ENCODE measurements at regions not wholly inside any gene's neighbourhood (a gene's known extent, or its start where the extent isn't known, plus 50 kb on each side); places are given as distances from the start of the nearest gene placed in this dataset.

DNA sequence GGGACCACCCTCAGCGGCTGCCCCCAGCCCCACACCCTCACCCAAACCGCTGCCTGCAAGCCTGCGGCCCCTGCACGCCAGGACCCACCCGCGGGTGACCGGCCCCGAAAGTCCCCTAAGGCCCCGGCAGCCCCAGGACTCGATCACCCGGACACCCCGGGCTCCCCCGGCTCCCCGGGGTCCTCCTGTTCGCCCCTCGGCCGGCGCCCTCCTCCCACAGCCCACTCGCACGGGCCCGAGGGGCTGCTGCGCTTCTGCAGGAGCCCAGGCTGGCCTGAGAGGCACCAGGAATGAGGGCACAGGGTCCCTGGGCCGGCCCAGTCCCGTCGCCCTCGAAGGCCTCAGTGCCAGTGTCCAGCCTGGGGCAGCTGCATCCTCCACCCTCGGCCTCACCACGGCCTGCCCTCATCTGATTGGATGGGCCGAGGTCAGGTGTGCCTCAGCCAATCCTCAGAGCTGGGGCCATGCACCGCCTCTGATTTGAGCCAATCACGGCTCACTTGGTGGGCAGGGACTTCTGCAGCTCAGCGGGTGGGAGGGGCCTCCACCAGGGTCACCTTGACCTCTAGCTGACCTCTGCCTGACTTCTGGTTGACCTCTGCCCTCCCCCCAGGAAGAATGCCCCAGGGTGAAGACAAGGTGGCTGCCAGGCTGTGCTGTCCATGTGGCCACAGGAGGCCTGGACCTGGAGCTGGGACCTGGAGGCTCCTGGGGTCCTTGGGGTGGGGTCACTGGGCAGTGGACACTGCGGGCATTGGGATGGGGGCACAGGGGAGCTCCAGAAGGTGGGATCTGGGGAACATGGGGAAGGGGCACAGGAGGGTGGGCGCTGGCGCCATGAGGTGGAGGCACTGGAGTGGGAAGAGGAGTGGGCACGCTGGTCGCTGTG lies 97.6 kb upstream of the NKX1-1 start:
- Histone ChIP-seq H3K9me3 (no peaks in the 10 kb centered on the region), H3K4me3 (no peak overlapping the region), H3K36me3 (no peaks in the 10 kb centered on the region), H3K27ac (no peak overlapping the region), H3K4me1 (no peaks in the 10 kb centered on the region), H3K27me3 (peaks cover 39% of the 10 kb centered on the region)
- peak; percentile 4 for DNase-seq
- TF ChIP-seq POLR2A (IDR thresholded peaks at IDR 0.05) (no peak), POLR2AphosphoS5 (IDR thresholded peaks at IDR 0.05) (no peak), EP300 (IDR thresholded peaks at IDR 0.05; ENCODE audit: low read depth) (no peak)
- TF ChIP-seq, protein P1, sequence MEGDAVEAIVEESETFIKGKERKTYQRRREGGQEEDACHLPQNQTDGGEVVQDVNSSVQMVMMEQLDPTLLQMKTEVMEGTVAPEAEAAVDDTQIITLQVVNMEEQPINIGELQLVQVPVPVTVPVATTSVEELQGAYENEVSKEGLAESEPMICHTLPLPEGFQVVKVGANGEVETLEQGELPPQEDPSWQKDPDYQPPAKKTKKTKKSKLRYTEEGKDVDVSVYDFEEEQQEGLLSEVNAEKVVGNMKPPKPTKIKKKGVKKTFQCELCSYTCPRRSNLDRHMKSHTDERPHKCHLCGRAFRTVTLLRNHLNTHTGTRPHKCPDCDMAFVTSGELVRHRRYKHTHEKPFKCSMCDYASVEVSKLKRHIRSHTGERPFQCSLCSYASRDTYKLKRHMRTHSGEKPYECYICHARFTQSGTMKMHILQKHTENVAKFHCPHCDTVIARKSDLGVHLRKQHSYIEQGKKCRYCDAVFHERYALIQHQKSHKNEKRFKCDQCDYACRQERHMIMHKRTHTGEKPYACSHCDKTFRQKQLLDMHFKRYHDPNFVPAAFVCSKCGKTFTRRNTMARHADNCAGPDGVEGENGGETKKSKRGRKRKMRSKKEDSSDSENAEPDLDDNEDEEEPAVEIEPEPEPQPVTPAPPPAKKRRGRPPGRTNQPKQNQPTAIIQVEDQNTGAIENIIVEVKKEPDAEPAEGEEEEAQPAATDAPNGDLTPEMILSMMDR (IDR thresholded peaks at IDR 0.05), result no peak
- intact Hi-C loops (cut with DNase I; ENCODE audit: low total_unique reads), result no loop called here
- in situ Hi-C loops (cut with MboI; ENCODE audit: low pct_ligation_motif_present in 1 of 4, low pct_unique_long_range_greater_than_20kb in 1 of 4, low sequenced_read_pairs in 3 of 4), result no loop called here
- WGBS, 2 donors (ENCODE audit: low coverage in 1 of 2), result 88% methylated on average over 26 of the region's 37 CpGs; no CpG with 5 or more reads in 1 of the 2 donors

DNA sequence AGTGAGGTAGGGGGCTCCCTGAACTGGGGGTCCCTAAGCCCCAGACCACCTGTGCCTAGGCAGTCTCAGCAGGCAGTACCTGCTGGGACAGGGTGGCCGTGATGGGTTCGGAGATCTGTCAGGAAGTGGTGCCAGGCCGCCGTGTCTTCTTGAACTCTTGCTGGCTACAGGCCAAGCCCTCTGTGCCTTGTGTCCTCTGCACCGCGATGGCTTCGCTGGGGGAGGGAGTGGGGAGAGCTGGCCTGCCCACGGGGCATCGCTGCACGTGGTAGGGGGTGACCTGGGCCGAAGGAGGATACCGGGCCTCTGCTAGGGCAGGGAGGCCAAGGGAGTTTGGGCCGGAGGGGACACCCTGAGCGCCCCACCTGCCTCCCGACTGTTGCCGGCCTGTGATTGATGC lies 96.7 kb upstream of the NKX1-1 start:
- H3K27me3 ChIP-seq, result peaks cover 30% of the 10 kb centered on the region
- H3K27ac ChIP-seq, result no peak overlapping the region
- H3K36me3 ChIP-seq, result no peaks in the 10 kb centered on the region
- TF ChIP-seq POLR2A (IDR thresholded peaks at IDR 0.05), result no peak
- TF ChIP-seq, protein P1 (IDR thresholded peaks at IDR 0.05), result no peak
- no peak for TF ChIP-seq POLR2AphosphoS5 (IDR thresholded peaks at IDR 0.05)
- no peak for TF ChIP-seq EP300 (IDR thresholded peaks at IDR 0.05; ENCODE audit: low read depth)
- H3K4me3 ChIP-seq, result no peak overlapping the region
- DNase-seq, result peak; percentile 3
- in situ Hi-C loops (cut with MboI; ENCODE audit: low pct_ligation_motif_present in 1 of 4, low pct_unique_long_range_greater_than_20kb in 1 of 4, low sequenced_read_pairs in 3 of 4) (no loop called here), intact Hi-C loops (cut with DNase I; ENCODE audit: low total_unique reads) (no loop called here)
- WGBS, 2 donors (ENCODE audit: low coverage in 1 of 2), result 64% methylated on average over 16 of the region's 16 CpGs; no CpG with 5 or more reads in 1 of the 2 donors
- H3K4me1 ChIP-seq, result no peaks in the 10 kb centered on the region
- no peaks in the 10 kb centered on the region for H3K9me3 ChIP-seq

DNA sequence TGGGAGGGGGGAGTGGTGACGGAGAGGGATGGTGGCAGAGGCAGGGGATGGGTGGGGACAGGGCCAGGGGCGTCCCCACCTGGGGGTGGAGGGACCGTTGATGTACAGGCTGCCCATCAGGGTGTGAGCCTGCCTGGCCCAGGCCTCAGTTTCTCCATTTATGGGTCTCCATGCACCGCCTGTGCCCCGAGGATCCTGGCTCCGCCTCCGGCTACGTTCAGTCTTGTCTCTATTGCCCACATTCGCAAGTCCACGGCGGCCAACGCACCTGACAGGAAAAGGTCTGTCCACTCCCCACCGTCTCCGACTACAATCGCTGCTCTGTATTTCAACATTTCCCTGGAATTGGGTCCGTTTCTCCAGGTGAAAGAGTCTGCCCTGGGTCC lies 96.3 kb upstream of the NKX1-1 start:
- WGBS, 2 donors (ENCODE audit: low coverage in 1 of 2), result 82 to 88% methylated on average over 12 to 16 of the region's 16 CpGs
- Histone ChIP-seq H3K4me3 (no peak overlapping the region), H3K27ac (no peak overlapping the region), H3K4me1 (no peaks in the 10 kb centered on the region), H3K9me3 (no peaks in the 10 kb centered on the region), H3K36me3 (no peaks in the 10 kb centered on the region), H3K27me3 (peaks cover 27% of the 10 kb centered on the region)
- TF ChIP-seq, protein P1 (IDR thresholded peaks at IDR 0.05), result no peak
- TF ChIP-seq POLR2A (IDR thresholded peaks at IDR 0.05) (no peak), POLR2AphosphoS5 (IDR thresholded peaks at IDR 0.05) (no peak), EP300 (IDR thresholded peaks at IDR 0.05; ENCODE audit: low read depth) (no peak)
- in situ Hi-C loops (cut with MboI; ENCODE audit: low pct_ligation_motif_present in 1 of 4, low pct_unique_long_range_greater_than_20kb in 1 of 4, low sequenced_read_pairs in 3 of 4), result no loop called here
- peak; percentile 1 for DNase-seq
- intact Hi-C loops (cut with DNase I; ENCODE audit: low total_unique reads), result no loop called here

DNA sequence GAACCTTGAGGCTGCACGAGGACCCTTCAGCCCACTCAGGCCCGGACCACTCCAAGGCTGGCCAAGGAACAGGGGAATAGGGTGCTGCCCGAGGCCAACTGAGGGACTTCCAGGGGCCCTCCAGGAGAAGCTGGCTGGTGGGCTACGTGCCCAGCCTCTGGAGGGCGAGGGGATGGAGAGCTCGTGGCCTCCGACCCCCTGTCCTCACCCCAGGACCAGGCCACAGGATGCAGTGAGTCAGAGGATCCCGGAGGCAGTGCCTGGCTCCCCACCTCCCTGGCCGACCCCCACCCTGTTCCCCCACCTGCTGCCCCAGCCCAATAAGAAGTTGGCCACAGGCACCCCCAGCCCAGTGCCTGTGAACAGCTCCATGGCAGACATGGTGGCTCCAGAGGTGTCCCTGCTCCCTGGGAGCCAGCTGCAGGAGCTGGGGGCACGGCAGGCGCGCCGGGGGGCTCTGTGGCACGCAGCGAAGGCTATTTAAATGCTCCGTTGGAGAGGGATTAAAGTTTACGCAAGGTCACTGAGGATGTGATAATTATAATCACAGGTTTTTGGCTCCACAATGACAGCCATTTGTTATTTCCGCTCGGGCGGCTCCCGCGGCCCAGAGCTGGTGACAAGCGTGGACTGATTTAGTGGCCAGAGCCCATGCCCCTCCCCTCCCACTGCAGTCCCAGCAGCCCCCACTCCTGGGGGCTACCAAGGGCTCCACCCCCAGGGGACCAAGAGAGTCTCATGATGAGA lies 95.7 kb upstream of the NKX1-1 start:
- Histone ChIP-seq H3K4me3 (no peak overlapping the region), H3K27me3 (peaks cover 22% of the 10 kb centered on the region), H3K36me3 (no peaks in the 10 kb centered on the region), H3K27ac (no peak overlapping the region), H3K9me3 (no peaks in the 10 kb centered on the region), H3K4me1 (no peaks in the 10 kb centered on the region)
- TF ChIP-seq POLR2AphosphoS5 (IDR thresholded peaks at IDR 0.05), result no peak
- no peak for TF ChIP-seq EP300 (IDR thresholded peaks at IDR 0.05; ENCODE audit: low read depth)
- TF ChIP-seq POLR2A (IDR thresholded peaks at IDR 0.05), result no peak
- TF ChIP-seq, protein P1 (IDR thresholded peaks at IDR 0.05), result no peak
- DNase-seq, result no peak
- in situ Hi-C loops (cut with MboI; ENCODE audit: low pct_ligation_motif_present in 1 of 4, low pct_unique_long_range_greater_than_20kb in 1 of 4, low sequenced_read_pairs in 3 of 4) (no loop called here), intact Hi-C loops (cut with DNase I; ENCODE audit: low total_unique reads) (no loop called here)
- WGBS, 2 donors (ENCODE audit: low coverage in 1 of 2), result 76% methylated on average over 19 of the region's 23 CpGs; no CpG with 5 or more reads in 1 of the 2 donors

Measured in transverse colon (tissue), 4 donors.